ENCODE measurements at regions not wholly inside any gene's neighbourhood (a gene's known extent, or its start where the extent isn't known, plus 50 kb on each side); places are given as distances from the start of the nearest gene placed in this dataset.

DNA sequence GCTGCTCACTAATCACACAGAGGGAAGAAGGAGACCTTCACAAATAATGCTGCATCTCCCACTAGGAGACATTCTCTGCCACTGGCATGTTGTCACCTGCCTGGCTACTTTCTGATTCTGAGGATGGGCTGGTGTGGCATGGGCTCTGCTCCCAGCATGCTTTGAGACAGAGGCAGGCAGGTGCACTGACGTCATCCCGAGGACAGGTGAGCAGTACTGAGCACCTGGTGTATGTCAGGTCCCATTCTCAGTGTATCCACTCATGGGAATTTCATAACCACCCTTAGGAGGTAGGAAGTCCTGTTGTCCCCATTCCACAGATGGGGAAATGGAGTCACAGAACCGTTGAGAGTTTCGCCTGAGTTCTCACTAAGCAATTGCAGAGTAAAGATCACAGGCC lies 597.9 kb downstream of the VRK1 start:
- TF ChIP-seq, protein P1, sequence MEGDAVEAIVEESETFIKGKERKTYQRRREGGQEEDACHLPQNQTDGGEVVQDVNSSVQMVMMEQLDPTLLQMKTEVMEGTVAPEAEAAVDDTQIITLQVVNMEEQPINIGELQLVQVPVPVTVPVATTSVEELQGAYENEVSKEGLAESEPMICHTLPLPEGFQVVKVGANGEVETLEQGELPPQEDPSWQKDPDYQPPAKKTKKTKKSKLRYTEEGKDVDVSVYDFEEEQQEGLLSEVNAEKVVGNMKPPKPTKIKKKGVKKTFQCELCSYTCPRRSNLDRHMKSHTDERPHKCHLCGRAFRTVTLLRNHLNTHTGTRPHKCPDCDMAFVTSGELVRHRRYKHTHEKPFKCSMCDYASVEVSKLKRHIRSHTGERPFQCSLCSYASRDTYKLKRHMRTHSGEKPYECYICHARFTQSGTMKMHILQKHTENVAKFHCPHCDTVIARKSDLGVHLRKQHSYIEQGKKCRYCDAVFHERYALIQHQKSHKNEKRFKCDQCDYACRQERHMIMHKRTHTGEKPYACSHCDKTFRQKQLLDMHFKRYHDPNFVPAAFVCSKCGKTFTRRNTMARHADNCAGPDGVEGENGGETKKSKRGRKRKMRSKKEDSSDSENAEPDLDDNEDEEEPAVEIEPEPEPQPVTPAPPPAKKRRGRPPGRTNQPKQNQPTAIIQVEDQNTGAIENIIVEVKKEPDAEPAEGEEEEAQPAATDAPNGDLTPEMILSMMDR (IDR thresholded peaks at IDR 0.05): no peak
- no peak for TF ChIP-seq POLR2A (IDR thresholded peaks at IDR 0.05)
- no peak for TF ChIP-seq POLR2AphosphoS5 (IDR thresholded peaks at IDR 0.05)

Data from breast epithelium (tissue), 3 donors.